Activated naive CD8-positive, alpha-beta T cell treated with anti-CD3 and anti-CD28 coated beads, Interleukin-2, amount 10 ng/mL, durations not matched to agents 7 days and 5 days (primary cell): ENCODE measurements at regions not wholly inside any gene's neighbourhood (a gene's known extent, or its start where the extent isn't known, plus 50 kb on each side); places are given as distances from the start of the nearest gene placed in this dataset.

ENCODE experiments used
- ATAC-seq: fragments of 150-1000 bp; cut with Tn5 transposase; one replicate; pipeline ENCODE4 v1.10.0; 2021; ENCODE audit warnings: low read depth, moderate library complexity
- POLR2A ChIA-PET: fragments of 350-600 bp; sonication (Branson Sonifier 250); formaldehyde crosslinking; loops from one replicate; lab custom pipeline; 2021; ENCODE audit warnings: antibody characterized with exemption; lab: Charles Lee
- DNase-seq: peaks from one replicate; pipeline ENCODE4 v3.0.0; 2021
- H3K27ac Mint-ChIP-seq: one replicate; pipeline ENCODE4 v1.8.0; 2022; ENCODE audit warnings: mild to moderate bottlenecking, mixed read lengths
- H3K27me3 Mint-ChIP-seq: one replicate; pipeline ENCODE4 v1.8.0; 2022; ENCODE audit warnings: mild to moderate bottlenecking, moderate library complexity, mixed read lengths
- H3K36me3 Mint-ChIP-seq: one replicate; pipeline ENCODE4 v1.8.0; 2021; ENCODE audit warnings: mild to moderate bottlenecking, mixed read lengths
- H3K4me1 Mint-ChIP-seq: one replicate; pipeline ENCODE4 v1.8.0; 2021; ENCODE audit warnings: mixed read lengths
- H3K4me3 Mint-ChIP-seq: one replicate; pipeline ENCODE4 v1.8.0; 2022; ENCODE audit warnings: mild to moderate bottlenecking, moderate library complexity, mixed read lengths
- H3K9me3 Mint-ChIP-seq: one replicate; pipeline ENCODE4 v1.8.0; 2021; ENCODE audit warnings: mixed read lengths

GRCh38 chr22:47248925-47249324 is 486.5 kb downstream of the TBC1D22A start:
- ATAC-seq = no peak
- DNase-seq = no peak
- Mint-ChIP-seq H3K9me3 (no peaks in the 10 kb centered on the region), H3K4me3 (no peak overlapping the region), H3K4me1 (no peaks in the 10 kb centered on the region), H3K36me3 (no peaks in the 10 kb centered on the region), H3K27me3 (peaks cover 4% of the 10 kb centered on the region), H3K27ac (no peak overlapping the region)
- POLR2A ChIA-PET = no interaction called here

DNA sequence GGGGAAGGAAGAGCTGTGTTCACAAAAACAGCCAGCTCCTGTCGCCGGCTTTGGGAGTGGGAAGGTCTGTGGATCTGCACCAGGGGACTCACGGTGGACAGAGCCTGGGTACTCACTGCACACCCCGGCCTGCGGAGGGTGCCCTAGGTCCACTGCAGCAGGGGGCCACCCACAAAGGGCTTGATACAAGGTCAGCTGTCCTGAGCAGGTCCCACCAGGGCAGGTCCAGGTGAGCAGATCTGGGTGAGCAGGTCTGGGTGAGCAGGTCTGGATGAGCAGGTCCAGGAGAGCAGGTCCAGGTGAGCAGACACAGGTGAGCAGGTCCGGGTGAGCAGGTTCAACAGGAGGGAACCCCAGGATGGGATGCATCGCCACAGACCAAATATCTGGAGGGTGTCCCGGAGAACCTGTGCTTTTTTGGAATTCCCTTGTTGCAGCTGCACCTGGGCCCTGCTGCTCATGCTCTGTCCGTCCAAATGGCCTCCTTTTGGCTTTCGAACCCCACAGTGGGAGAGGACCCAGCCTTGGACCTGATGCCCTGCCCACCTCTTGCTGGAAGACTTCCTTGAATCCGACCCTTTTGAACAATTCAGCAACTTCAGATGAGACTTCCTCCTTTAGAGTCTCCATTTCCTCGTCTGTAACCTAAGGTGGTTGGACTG is 485.3 kb downstream of the TBC1D22A start:
- Mint-ChIP-seq H3K4me1 (no peaks in the 10 kb centered on the region), H3K9me3 (no peaks in the 10 kb centered on the region), H3K27ac (no peak overlapping the region), H3K4me3 (no peak overlapping the region), H3K36me3 (no peaks in the 10 kb centered on the region), H3K27me3 (peaks cover 9% of the 10 kb centered on the region)
- DNase-seq (no peak), ATAC-seq (no peak)
- POLR2A ChIA-PET = no interaction called here

DNA sequence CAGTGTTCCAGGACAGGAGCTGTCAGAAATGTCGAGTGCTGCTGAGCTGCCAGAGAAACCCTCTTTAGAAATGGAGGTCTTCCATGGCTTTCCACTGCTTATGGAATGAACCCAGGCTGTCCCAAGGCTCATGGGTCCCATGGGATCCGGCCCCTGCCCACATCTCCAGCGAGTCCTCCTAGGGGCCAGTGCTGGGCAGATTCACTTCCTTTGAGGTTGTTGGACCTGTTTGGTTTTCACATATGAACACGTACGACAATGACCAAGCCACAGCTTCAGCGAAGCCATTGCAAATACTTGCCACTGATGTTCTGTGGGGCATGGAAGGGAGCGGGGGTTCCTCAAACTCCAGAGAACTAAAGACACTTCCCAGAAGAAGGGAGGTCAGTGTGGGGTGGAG is 483.3 kb downstream of the TBC1D22A start:
- no peaks in the 10 kb centered on the region for H3K4me1 Mint-ChIP-seq
- H3K4me3 Mint-ChIP-seq = no peak overlapping the region
- no peaks in the 10 kb centered on the region for H3K9me3 Mint-ChIP-seq
- DNase-seq = no peak
- no peak for ATAC-seq
- POLR2A ChIA-PET = no interaction called here
- H3K27me3 Mint-ChIP-seq = peaks cover 16% of the 10 kb centered on the region
- no peaks in the 10 kb centered on the region for H3K36me3 Mint-ChIP-seq
- H3K27ac Mint-ChIP-seq = no peak overlapping the region

GRCh38 chr22:47245286-47245685 is 482.8 kb downstream of the TBC1D22A start:
- POLR2A ChIA-PET = no interaction called here
- H3K27ac Mint-ChIP-seq = no peak overlapping the region
- peaks cover 16% of the 10 kb centered on the region for H3K27me3 Mint-ChIP-seq
- ATAC-seq = no peak
- no peaks in the 10 kb centered on the region for H3K9me3 Mint-ChIP-seq
- H3K36me3 Mint-ChIP-seq = no peaks in the 10 kb centered on the region
- H3K4me1 Mint-ChIP-seq = no peaks in the 10 kb centered on the region
- DNase-seq = no peak
- H3K4me3 Mint-ChIP-seq = no peak overlapping the region

DNA sequence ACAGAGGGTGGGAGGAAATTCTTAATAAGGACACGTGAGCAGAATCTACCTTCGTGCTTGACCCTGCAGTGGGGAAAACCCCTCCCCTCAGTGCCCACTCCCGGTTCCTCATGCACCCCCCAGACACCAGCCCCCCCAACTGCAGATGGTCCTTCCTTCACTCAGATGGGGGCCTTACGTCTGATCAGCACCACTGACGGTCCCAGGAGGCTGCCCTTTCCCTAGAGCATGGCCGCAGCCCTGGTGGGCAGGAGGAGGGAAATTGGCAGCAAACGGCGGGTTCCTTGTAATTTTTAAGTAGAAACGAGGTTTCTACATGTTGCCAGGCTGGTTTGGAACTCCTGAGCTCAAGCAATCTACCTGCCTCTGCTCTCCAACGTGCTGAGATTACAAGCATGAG is 477.7 kb downstream of the TBC1D22A start:
- DNase-seq (no peak), ATAC-seq (no peak)
- H3K4me3 Mint-ChIP-seq = no peak overlapping the region
- no peaks in the 10 kb centered on the region for H3K36me3 Mint-ChIP-seq
- no peak overlapping the region for H3K27ac Mint-ChIP-seq
- H3K9me3 Mint-ChIP-seq = no peaks in the 10 kb centered on the region
- H3K4me1 Mint-ChIP-seq = no peaks in the 10 kb centered on the region
- H3K27me3 Mint-ChIP-seq = peaks cover 16% of the 10 kb centered on the region
- POLR2A ChIA-PET = no interaction called here

- Mint-ChIP-seq H3K9me3 (no peaks in the 10 kb centered on the region), H3K27me3 (peaks cover 16% of the 10 kb centered on the region), H3K4me3 (no peak overlapping the region), H3K4me1 (no peaks in the 10 kb centered on the region), H3K27ac (no peak overlapping the region), H3K36me3 (no peaks in the 10 kb centered on the region)
- DNase-seq = no peak
- POLR2A ChIA-PET = no interaction called here
- no peak for ATAC-seq
These were observed 477.0 kb downstream of the TBC1D22A start for GRCh38 chr22:47239474-47239860.

GRCh38 chr22:47238690-47239473 is 476.4 kb downstream of the TBC1D22A start:
- POLR2A ChIA-PET = no interaction called here
- H3K9me3 Mint-ChIP-seq = no peaks in the 10 kb centered on the region

DNA sequence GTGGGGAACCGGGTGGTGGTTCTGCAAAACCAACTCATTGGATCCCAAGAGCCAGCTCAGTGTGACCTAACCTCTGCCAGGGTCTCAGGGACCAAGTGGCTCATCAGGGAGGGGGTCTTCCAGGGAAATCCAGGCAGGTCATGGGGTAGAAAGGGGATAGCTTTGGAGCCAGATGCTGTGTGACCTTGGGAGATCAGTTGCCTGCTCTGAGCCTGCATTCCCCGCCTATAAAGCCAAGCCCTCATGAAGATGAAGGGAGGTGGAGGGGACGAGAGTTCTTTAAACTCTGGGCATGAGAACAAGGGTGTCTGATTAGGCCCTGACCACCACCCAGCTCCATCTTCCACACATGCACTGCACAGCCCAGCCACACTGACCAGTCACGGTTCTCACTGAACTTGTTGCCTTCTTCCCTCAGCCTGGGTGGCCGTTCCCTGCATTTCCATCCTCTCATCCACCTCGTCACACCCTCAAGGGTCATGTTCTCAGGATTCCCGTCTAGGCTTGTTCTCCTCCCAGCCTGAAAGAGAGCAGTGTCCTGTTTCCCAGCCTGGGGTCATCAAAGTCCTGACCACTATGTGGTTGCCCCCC is 475.5 kb downstream of the TBC1D22A start:
- no peak for DNase-seq
- Mint-ChIP-seq H3K27ac (no peak overlapping the region), H3K36me3 (peaks cover 2% of the 10 kb centered on the region), H3K4me3 (no peak overlapping the region), H3K9me3 (peaks cover 3% of the 10 kb centered on the region), H3K4me1 (no peaks in the 10 kb centered on the region), H3K27me3 (peaks cover 8% of the 10 kb centered on the region)
- POLR2A ChIA-PET = no interaction called here
- no peak for ATAC-seq

More at GRCh38 chr22:47238690-47239473, 476.4 kb downstream of the TBC1D22A start:
- no peak overlapping the region for H3K27ac Mint-ChIP-seq
- DNase-seq (no peak), ATAC-seq (no peak)
- H3K27me3 Mint-ChIP-seq = peaks cover 12% of the 10 kb centered on the region
- no peak overlapping the region for H3K4me3 Mint-ChIP-seq
- no peaks in the 10 kb centered on the region for H3K4me1 Mint-ChIP-seq
- no peaks in the 10 kb centered on the region for H3K36me3 Mint-ChIP-seq

GRCh38 chr22:47236718-47237117 is 474.3 kb downstream of the TBC1D22A start:
- no peak for DNase-seq
- H3K36me3 Mint-ChIP-seq = peaks cover 2% of the 10 kb centered on the region
- H3K9me3 Mint-ChIP-seq = peaks cover 3% of the 10 kb centered on the region
- H3K27me3 Mint-ChIP-seq = peaks cover 3% of the 10 kb centered on the region
- H3K27ac Mint-ChIP-seq = no peak overlapping the region
- POLR2A ChIA-PET = no interaction called here
- no peaks in the 10 kb centered on the region for H3K4me1 Mint-ChIP-seq
- H3K4me3 Mint-ChIP-seq = no peak overlapping the region
- ATAC-seq = no peak

DNA sequence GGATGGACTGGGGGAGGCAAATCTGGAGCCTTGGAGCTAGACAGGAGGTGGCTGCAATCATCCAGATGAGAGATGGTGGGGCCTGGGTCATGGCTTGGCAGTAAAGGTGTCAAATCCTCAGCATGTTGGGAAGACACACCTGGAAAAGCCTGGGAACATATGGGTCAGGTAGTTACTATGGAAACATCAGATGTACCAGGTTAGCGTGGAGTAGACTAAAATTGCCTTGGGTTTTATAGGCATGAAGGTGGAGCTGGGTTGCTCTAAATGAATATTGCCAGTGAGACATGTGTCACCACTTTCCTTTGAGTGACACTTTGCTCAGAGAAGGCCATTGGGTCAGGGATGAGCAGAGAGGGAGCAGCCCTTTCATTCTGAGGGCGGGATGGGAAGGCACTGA is 473.7 kb downstream of the TBC1D22A start:
- Mint-ChIP-seq H3K27ac (no peak overlapping the region), H3K4me1 (no peaks in the 10 kb centered on the region), H3K27me3 (peaks cover 2% of the 10 kb centered on the region), H3K36me3 (peaks cover 2% of the 10 kb centered on the region), H3K4me3 (no peak overlapping the region), H3K9me3 (peaks cover 3% of the 10 kb centered on the region)
- DNase-seq (no peak), ATAC-seq (no peak)
- POLR2A ChIA-PET = no interaction called here

DNA sequence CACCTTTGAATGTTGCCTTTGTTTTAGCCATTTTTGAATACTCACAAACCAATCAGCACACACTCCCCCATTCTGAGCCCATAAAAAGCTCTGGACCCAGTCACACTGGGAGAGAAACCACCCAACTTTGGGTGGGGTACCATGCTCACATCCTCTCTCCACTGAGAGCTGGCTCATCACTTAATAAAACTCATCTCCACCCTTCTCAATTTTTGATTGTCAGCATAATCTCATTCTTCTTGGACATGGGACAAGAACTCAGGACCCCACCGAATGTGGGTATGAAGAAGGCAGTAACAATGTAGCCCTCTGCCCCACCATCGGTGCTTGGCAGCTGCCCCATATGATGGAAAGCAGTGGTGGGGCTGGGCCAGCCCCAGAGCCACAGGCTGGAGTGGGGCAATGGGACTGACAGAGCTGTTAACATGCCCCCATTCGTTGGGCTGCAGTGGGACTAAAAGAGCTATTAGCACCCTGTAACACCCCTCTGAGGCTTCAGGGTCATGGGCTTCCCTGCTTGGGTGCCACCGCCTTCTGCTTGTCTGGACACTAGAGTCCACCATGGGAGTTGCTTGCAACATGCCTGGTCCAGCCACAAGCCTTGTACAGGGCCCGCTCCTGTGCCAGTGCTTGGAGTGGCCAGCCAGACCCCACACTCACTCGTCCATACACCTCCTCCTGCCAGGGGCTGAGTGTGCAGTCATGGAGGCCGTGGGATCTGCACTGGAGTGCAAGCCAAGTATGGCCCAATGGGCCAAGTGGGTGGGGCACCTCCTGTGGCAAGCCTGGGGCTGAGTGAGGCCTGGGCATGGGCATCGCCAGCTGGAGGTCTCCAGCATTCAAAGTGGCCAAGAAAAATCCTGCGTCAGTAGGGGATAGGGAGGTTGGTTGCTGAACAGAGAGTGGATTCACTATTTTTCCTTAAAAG is 471.1 kb downstream of the TBC1D22A start:
- Mint-ChIP-seq H3K4me3 (no peak overlapping the region), H3K9me3 (peaks cover 3% of the 10 kb centered on the region), H3K27me3 (no peaks in the 10 kb centered on the region), H3K27ac (no peak overlapping the region), H3K4me1 (no peaks in the 10 kb centered on the region), H3K36me3 (peaks cover 2% of the 10 kb centered on the region)
- no peak for ATAC-seq
- no peak for DNase-seq
- POLR2A ChIA-PET = no interaction called here

GRCh38 chr22:47232753-47233152 is 470.3 kb downstream of the TBC1D22A start:
- DNase-seq (no peak), ATAC-seq (no peak)
- Mint-ChIP-seq H3K4me1 (no peaks in the 10 kb centered on the region), H3K9me3 (peaks cover 3% of the 10 kb centered on the region), H3K27me3 (peaks cover under 1% of the 10 kb centered on the region), H3K36me3 (peaks cover 2% of the 10 kb centered on the region), H3K27ac (no peak overlapping the region), H3K4me3 (no peak overlapping the region)
- POLR2A ChIA-PET = no interaction called here

DNA sequence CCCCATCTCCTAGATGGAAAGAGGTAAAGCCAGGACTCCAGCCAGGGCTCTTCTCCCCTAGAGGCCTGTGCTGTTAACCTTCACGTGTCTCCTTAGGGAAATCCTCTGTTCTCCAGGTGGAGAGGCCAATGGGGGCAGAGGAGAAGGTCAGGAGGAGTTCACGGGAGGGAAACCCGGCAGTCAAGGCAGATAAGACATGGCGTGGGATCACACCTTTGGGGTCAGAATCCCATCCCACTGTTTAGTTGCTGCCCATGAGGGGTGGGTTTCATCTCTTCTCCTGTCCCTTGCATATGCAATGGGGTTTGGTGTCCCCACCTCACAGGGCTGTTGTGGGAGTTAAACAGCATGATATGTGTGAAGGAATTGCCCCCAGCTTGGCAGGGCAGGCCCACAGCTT is 469.7 kb downstream of the TBC1D22A start:
- no peak for DNase-seq
- peaks cover 2% of the 10 kb centered on the region for H3K36me3 Mint-ChIP-seq
- no peak overlapping the region for H3K4me3 Mint-ChIP-seq
- peaks cover 3% of the 10 kb centered on the region for H3K9me3 Mint-ChIP-seq
- H3K27ac Mint-ChIP-seq = no peak overlapping the region
- POLR2A ChIA-PET = no interaction called here
- H3K4me1 Mint-ChIP-seq = no peaks in the 10 kb centered on the region
- no peak for ATAC-seq
- peaks cover 4% of the 10 kb centered on the region for H3K27me3 Mint-ChIP-seq
